HG02981 (cell line): ENCODE measurements at regions not wholly inside any gene's neighbourhood (a gene's known extent, or its start where the extent isn't known, plus 50 kb on each side); places are given as distances from the start of the nearest gene placed in this dataset.
"Not testable (repeated sequence)": the region's sequence is repeated elsewhere in the genome, so short reads cannot be mapped to it uniquely, and the experiment has no call there.

Source experiments
- ATAC-seq: cut with Tn5 transposase; IDR thresholded peaks from one replicate; pipeline ENCODE4 v1.9.1; 2021; ENCODE audit warnings: mild to moderate bottlenecking, moderate library complexity; ENCODE audit not compliant: unreplicated experiment

DNA sequence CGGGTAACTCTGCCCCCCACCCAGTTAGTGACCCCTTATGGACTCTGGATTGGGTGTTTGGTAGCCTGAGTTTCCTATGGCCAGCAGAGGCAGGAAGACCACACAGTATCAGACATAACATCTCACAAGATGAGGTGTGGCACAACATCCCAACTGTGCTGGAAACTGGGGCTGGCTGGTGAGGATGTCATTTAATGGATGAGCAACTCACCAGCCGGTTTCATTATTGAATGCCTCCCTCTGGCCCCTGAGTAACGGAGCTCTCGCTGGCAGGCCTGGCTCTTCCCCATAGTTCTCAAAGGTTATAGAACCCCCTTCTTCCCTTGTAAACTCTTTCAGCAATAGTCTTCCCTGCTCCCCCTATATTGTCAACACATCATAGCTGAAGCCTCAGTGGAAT, 195.0 kb downstream of the BCL11A start:
- ATAC-seq = no peak

- ATAC-seq = no peak
Measured at GRCh38 chr2:60357996-60358395, 195.5 kb downstream of the BCL11A start.

- no peak for ATAC-seq
Measured at GRCh38 chr2:60356346-60356745, 197.1 kb downstream of the BCL11A start.

DNA sequence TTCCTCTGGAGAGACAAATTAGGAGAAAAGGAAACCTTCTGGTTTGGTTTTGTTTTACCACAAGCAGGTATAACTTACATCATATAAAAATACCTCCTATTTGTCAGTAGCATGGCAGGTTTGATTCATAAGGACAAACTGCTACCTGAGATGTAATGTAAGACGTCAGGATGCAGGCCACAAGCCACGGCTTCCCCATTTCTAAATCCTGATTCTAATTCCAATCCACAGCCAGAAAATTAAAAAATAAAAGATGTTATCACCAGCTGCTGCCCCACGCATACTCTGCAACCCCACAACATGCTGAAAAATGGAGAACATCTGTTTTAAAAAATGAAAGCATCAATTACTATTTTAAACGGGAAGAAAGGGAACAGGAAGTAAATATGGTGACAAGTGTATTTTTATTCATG, 197.6 kb downstream of the BCL11A start:
- no peak for ATAC-seq

DNA sequence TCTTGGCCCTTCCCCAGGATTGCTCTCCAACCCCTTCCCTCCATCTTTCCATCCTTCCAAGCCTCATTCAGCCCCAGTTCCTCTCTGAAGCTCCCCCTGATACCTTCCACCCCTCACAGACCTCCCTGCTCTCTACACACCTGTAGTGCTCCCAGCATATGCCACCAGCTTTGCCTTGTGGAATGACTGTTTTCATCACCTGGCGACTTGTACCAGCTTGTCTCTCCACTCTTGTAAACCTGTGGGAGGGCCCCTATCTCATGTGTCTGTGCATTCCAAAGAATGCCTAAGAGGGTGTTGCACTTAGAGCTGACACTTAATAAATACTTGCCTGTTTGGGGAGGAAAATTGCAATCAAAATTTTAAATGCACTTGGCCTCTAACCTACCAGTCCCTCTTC, 198.7 kb downstream of the BCL11A start:
- no peak for ATAC-seq

- peak; percentile 36 for ATAC-seq
Measured at GRCh38 chr2:60353863-60354262, 199.6 kb downstream of the BCL11A start.

DNA sequence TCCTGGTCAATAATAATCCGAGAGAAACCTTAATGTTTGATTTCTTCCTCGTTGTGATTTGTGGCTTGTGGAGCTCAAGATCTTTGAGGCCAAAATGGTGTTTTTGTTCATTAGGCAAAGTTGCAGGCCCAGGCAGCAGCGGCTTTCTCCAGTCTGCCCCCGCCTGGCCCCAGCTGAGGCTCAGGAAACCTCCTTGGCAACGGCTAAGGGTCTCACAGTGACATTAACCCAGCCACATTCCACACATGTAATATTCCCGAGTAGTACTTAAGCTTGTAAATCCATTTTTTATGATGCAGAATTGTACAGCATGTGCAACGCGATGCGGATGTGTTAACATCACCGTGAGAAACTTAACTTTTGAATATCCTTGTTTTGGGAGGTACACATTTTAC, 200.1 kb downstream of the BCL11A start:
- ATAC-seq = peak; percentile 12

DNA sequence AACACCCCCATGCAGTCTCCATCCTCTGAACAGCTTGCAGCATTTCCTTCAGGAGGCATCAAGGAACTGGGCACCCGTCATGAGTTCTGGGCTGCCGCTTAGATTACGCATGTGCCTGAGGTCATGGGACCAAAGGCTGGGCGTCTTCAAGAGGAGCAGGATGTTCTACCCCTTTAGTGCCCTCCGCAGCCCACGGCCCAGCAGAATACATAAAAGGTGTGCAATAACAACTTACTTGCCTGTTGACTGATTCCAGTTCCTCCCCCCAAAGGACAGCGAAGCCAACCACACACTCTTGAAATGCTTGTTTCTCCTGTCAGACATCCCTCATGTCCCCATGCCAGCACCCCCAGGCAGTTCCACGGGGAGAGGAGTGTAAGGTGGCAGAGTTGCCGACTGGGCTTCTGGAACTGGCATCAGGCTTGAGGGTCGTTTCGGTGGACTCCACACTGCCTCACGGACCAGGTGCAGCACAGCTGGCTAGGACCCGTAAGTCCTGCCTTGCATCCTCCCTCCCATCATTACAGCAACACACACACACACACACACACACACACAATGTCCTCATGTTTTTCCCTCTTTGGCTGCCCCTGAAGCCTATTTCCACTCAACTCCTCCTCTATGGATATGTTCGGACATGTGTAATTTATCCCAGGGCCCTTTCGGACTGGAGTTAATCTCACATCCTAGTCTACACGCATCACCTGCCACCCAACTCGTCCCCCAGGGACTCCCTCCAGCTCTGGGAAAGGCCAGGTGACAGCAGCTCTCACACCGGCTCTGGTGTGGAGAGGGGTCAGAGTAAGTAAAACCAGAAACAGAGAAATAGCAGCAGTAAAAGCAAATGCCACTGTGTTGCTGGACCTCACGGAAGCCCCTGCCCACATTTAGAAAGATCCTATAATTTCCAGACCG, 200.7 kb downstream of the BCL11A start:
- ATAC-seq = no peak

GRCh38 chr2:60351802-60352201, 201.7 kb downstream of the BCL11A start:
- no peak for ATAC-seq

DNA sequence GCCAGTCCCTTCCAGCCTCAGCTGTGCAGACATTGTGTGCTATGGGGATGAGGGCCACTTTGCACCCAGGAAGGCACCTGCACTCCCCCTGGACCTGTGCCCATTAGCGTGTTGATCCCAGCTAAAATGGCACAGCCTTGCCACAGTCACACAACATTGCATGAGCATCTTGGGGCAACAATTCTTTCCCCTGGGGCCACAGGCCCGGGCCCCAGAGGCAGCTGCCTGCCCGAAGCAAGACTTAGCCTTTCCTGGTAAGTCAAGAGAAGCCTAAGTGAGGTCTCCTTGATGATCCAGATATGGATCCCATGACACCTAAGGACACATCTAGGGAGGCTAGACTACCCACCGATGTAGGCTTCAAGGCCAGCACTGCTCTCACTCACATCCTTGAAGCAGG, 202.1 kb downstream of the BCL11A start:
- no peak for ATAC-seq

DNA sequence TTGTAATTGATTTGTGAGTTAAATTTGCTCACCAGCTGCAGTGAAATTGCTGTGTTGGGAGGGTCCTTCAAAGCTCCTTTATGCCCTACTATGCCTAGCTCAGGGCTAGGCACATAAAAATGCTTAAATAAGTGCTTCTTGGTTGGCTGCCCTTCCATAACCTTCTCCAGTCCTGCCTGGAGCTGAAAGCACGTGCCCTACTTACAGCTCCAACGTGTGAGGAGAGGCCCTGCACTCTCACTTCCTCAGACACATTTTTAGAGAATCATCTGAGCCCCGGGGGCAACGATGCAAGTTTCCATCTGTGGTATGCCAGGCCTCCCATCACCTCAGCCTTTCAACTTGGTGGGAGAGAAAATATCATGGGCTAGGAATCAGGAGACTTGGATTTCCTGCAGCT, 202.7 kb downstream of the BCL11A start:
- no peak for ATAC-seq

DNA sequence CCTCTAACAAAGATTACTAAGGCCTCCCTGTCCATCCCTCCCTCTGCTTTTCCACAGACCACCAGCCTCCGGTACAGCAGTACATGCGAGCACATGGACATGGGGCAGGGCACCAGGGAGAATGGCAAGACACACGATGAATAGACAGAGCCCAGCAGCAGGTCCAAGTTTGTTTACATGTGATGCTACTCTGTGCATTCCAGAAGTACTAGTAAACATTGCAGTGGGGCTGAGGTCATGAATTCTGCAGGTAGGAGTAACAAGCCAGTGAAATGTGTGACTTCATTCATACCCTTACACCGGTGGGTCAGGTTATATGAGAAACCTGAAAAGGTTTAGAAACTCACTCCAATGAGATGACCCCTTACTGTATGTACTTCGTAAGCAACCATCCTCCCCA, 205.7 kb downstream of the BCL11A start:
- ATAC-seq = no peak

DNA sequence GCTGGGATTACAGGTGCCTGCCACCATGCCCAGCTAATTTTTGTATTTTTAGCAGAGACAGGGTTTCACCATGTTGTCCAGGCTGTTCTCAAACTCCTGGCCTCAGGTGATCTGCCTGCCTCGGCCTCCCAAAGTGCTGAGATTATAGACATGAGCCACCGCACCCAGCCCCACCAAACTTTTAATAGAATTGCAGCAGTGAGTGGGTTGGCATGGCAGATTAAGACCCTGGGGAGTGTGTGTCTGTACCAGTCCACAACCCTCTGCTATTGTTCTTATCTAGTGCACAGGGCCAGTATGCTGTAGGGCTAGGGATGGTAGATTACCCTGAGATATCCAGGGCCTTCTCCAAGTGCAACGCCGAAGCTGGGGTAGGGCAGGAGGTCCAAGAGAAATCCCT, 211.0 kb downstream of the BCL11A start:
- not testable (repeated sequence) for ATAC-seq

GRCh38 chr2:60341151-60341550, 212.3 kb downstream of the BCL11A start:
- ATAC-seq = no peak

- ATAC-seq = no peak
Measured at GRCh38 chr2:60339286-60339685, 214.2 kb downstream of the BCL11A start.

GRCh38 chr2:60337142-60337497, 216.3 kb downstream of the BCL11A start:
- no peak for ATAC-seq

DNA sequence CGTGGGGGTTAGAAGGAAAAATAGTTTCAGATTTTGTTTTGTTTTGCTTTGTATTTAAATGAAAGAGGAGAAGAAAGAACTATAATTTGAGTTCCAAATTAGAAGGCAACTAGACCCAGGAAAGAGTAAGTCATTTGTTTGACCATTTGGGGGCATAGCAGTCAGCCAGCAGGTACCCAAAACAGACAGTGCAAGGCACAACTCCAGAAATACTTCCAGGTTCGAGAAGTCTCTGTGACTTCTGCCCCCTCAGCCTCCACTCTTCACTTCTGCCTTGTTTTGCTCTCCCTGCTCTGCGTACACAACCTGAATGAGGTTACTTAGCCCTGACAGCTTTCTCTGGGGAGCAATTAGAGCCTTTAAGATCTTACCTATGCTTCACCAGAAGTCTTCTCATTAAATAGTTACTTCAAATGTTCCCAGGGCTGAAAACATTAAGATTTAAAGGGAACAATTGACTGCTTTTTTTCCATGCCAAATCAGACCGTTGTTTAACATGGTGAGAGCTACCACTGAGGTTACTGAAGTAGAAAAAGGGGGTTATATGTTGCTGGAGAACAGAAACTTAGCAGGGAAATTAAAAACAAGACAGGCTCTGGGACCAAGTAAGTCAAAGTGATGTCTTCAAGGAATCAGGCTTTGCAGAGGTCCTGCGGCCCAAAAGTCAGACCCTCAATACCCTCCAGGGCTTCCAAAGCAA, 216.9 kb downstream of the BCL11A start:
- ATAC-seq = no peak

- no peak for ATAC-seq
Measured at GRCh38 chr2:60335533-60336237, 217.8 kb downstream of the BCL11A start.

DNA sequence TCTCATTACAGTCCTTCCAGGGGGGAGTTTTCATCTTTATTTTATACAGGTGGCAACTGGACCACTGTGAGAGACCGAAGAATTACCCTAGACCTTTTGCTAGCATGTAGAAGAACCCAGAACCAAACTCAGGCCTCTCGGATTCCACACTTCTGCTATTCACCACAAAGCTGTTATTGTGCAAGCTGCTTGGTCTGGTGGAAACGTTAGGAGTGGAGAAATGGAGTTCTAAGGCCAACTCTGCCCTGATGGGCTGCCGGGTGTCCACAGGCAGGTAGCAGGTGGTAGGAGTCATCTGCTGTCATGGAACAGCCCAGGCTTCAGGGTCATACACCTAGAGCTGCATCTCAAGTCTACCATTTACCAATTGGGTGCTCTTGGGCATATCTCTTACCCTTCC, 218.8 kb downstream of the BCL11A start:
- ATAC-seq = no peak

- ATAC-seq = no peak
Measured at GRCh38 chr2:60333264-60333663, 220.2 kb downstream of the BCL11A start.

DNA sequence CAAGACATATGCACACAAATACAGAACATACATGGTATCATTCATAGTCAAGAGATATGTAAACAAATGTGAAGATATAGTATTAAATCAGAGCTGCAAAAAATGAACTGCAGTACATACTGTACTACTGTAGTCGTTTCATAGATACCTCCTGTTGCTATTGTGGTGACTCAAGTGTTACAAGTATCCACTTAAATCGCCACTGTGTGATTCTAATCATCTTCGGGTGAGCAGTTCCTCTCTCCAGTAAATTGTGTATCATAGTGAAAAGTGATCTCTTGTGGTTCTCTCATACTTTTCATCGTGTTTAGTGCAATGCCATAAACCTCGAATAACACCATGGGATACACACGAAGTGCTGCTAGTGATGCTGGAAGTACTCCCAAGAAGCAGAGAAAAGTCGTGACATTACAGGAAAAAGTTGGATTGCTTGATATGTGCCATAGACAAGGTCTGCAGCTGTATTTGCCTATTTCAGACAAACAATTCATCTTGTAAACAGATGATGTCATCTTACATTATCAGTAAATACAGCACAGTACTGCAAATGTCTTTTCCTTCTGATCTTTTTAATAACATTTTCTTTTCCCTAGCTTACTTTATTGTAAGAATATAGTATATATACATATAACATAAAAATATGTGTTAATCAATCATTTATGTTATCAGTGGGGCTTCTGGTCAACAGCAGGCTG, 222.2 kb downstream of the BCL11A start:
- no peak for ATAC-seq
